SK-N-SH (cell line): ENCODE measurements at regions not wholly inside any gene's neighbourhood (a gene's known extent, or its start where the extent isn't known, plus 50 kb on each side); places are given as distances from the start of the nearest gene placed in this dataset.

Experiments used
- CTCF ChIA-PET: fragments of 300-600, 350-600 bp; formaldehyde crosslinking; extraction: SDS; loops from one replicate; lab custom pipeline; 2021; lab: Yijun Ruan, JAX
- POLR2A ChIA-PET: fragments of 350-600 bp; sonication (Branson Sonifier 250); formaldehyde crosslinking; extraction: SDS; loops from one replicate; lab custom pipeline; 2020; ENCODE audit warnings: antibody characterized with exemption, inconsistent platforms; lab: Yijun Ruan, JAX
- DNase-seq: peaks from one replicate; pipeline ENCODE4 v3.0.0; 2012
- H2AFZ ChIP-seq: fragments of 200-600 bp; sonication (generic); 2 replicates; pipeline ENCODE4 v1.8.1; 2016; ENCODE audit warnings: antibody characterized with exemption, mild to moderate bottlenecking, low read depth
- H3F3A ChIP-seq: fragments of 200-600 bp; sonication (generic); replicated peaks from 2 replicates; pipeline ENCODE3; 2016; ENCODE audit warnings: antibody characterized with exemption, mild to moderate bottlenecking; ENCODE audit not compliant: insufficient read depth
- H3K27ac ChIP-seq, 2 experiments: fragments of 200-500 bp in 1 of 2; fragments of 200-600 bp in 1 of 2; sonication (Bioruptor generic) in 1 of 2; sonication (generic), shearing (Covaris generic) in 1 of 2; 2 replicates each; pipeline versions ENCODE4 v1.5.1 to v1.6.1; 2014 to 2016; ENCODE audit warnings: low read depth in 2 of 2, inconsistent platforms in 1 of 2, low read length in 1 of 2, mild to moderate bottlenecking in 1 of 2, mixed read lengths in 1 of 2
- H3K27me3 ChIP-seq: fragments of 200-600 bp; sonication (generic), shearing (Covaris generic); 2 replicates; pipeline ENCODE4 v1.6.1; 2016; ENCODE audit warnings: mixed run types; ENCODE audit not compliant: insufficient read depth
- H3K36me3 ChIP-seq, 2 experiments: fragments of 200-500 bp in 1 of 2; fragments of 200-600 bp in 1 of 2; sonication (Bioruptor generic) in 1 of 2; sonication (generic) in 1 of 2; replicated peaks in 1 of 2; 2 replicates each; pipeline versions ENCODE3 to v1.5.1; 2014 to 2016; ENCODE audit warnings: low read length in 1 of 2, mild to moderate bottlenecking in 1 of 2; ENCODE audit not compliant: insufficient read depth in 2 of 2, control insufficient read depth in 1 of 2
- H3K4me1 ChIP-seq, 2 experiments: fragments of 200-500 bp in 1 of 2; fragments of 200-600 bp in 1 of 2; sonication (Bioruptor generic) in 1 of 2; sonication (generic), shearing (Covaris generic) in 1 of 2; 2 replicates each; pipeline versions ENCODE4 v1.5.1 to v1.6.1; 2014 to 2016; ENCODE audit warnings: low read depth in 1 of 2, low read length in 1 of 2, mixed run types in 1 of 2; ENCODE audit not compliant: insufficient read depth in 2 of 2, control insufficient read depth in 1 of 2
- H3K4me2 ChIP-seq: fragments of 200-600 bp; sonication (generic), shearing (Covaris generic); 2 replicates; pipeline ENCODE4 v1.6.1; 2017; ENCODE audit warnings: mixed run types
- H3K4me3 ChIP-seq, 2 experiments: fragments of 200-500 bp in 1 of 2; fragments of 200-600 bp in 1 of 2; sonication (Bioruptor generic) in 1 of 2; sonication (generic), shearing (Covaris generic) in 1 of 2; 2 replicates each; pipeline versions ENCODE4 v1.5.1 to v1.8.1; 2014 to 2016; ENCODE audit warnings: low read depth in 2 of 2, inconsistent platforms in 1 of 2, low read length in 1 of 2, mild to moderate bottlenecking in 1 of 2, mixed read lengths in 1 of 2, moderate library complexity in 1 of 2
- H3K79me2 ChIP-seq: fragments of 200-600 bp; sonication (generic); 2 replicates; pipeline ENCODE4 v1.8.1; 2017; ENCODE audit warnings: mild to moderate bottlenecking; ENCODE audit not compliant: insufficient read depth
- H3K9ac ChIP-seq: fragments of 200-600 bp; sonication (generic); 2 replicates; pipeline ENCODE4 v1.6.1; 2017; ENCODE audit warnings: mixed run types
- H3K9me2 ChIP-seq: fragments of 200-600 bp; sonication (generic); 2 replicates; pipeline ENCODE4 v1.6.1; 2017; ENCODE audit warnings: mixed run types
- H3K9me3 ChIP-seq: fragments of 200-600 bp; sonication (generic); 2 replicates; pipeline ENCODE4 v1.6.1; 2017; ENCODE audit warnings: mixed run types, mild to moderate bottlenecking, moderate library complexity
- H4K20me1 ChIP-seq: fragments of 200-600 bp; sonication (generic); 2 replicates; pipeline ENCODE4 v1.6.1; 2017; ENCODE audit warnings: mild to moderate bottlenecking, mixed run types; ENCODE audit not compliant: insufficient read depth
- ELF1 ChIP-seq: IDR thresholded peaks from 2 replicates; pipeline ENCODE4 v1.4.0; 2012
- EP300 ChIP-seq, 2 experiments: IDR thresholded peaks; 2 replicates each; pipeline versions ENCODE4 v1.4.0 to v1.6.1; 2012; ENCODE audit warnings: borderline replicate concordance in 1 of 2, low read depth in 1 of 2, low read length in 1 of 2
- EZH2phosphoT487 ChIP-seq: fragments of 200-600 bp; sonication (generic); IDR thresholded peaks from 2 replicates; pipeline ENCODE4 v1.6.1; 2017; ENCODE audit warnings: low read depth, mixed run types, mild to moderate bottlenecking, antibody characterized with exemption, moderate library complexity, borderline replicate concordance
- FOSL2 ChIP-seq: IDR thresholded peaks from 2 replicates; pipeline ENCODE4 v1.4.0; 2012; ENCODE audit warnings: low read depth, mild to moderate bottlenecking, moderate library complexity, borderline replicate concordance
- FOXJ3 ChIP-seq: sonication (generic); formaldehyde crosslinking; IDR thresholded peaks from 2 replicates; pipeline ENCODE4 v1.5.1; 2020; ENCODE audit warnings: mild to moderate bottlenecking, missing genetic modification reagents
- FOXM1 ChIP-seq: IDR thresholded peaks from 2 replicates; pipeline ENCODE4 v1.4.0; 2012; ENCODE audit warnings: low read depth, mild to moderate bottlenecking
- GABPA ChIP-seq: IDR thresholded peaks from 2 replicates; pipeline ENCODE4 v1.4.0; 2012; ENCODE audit warnings: low read depth, mild to moderate bottlenecking
- JUND ChIP-seq: IDR thresholded peaks from 2 replicates; pipeline ENCODE4 v1.4.0; 2012
- MEF2A ChIP-seq: IDR thresholded peaks from 2 replicates; pipeline ENCODE4 v1.4.0; 2012; ENCODE audit warnings: low read depth, borderline replicate concordance
- NFIC ChIP-seq: IDR thresholded peaks from 2 replicates; pipeline ENCODE4 v1.4.0; 2012; ENCODE audit warnings: borderline replicate concordance
- NRF1 ChIP-seq: IDR thresholded peaks from 2 replicates; pipeline ENCODE4 v1.6.1; 2012; ENCODE audit warnings: low read depth, mild to moderate bottlenecking, low read length
- PBX3 ChIP-seq: IDR thresholded peaks from 2 replicates; pipeline ENCODE4; 2012
- POLR2AphosphoS5 ChIP-seq: IDR thresholded peaks from 2 replicates; pipeline ENCODE4 v1.6.1; 2012; ENCODE audit warnings: low read depth, low read length
- RCOR1 ChIP-seq: fragments of 150-350 bp; IDR thresholded peaks from 2 replicates; pipeline ENCODE4 v1.6.1; 2017; ENCODE audit warnings: antibody characterized with exemption, low read length
- RFX5 ChIP-seq: IDR thresholded peaks from 2 replicates; pipeline ENCODE4 v1.6.1; 2012; ENCODE audit warnings: mild to moderate bottlenecking, improper control_type of control experiment, low read length
- TAF1 ChIP-seq: IDR thresholded peaks from 2 replicates; pipeline ENCODE4 v1.6.1; 2012; ENCODE audit warnings: low read depth, mild to moderate bottlenecking, low read length, moderate library complexity, borderline replicate concordance
- USF1 ChIP-seq: IDR thresholded peaks from 2 replicates; pipeline ENCODE4 v1.4.0; 2012; ENCODE audit warnings: low read depth, borderline replicate concordance
- USF2 ChIP-seq: fragments of 150-350 bp; IDR thresholded peaks from 2 replicates; pipeline ENCODE4 v1.6.1; 2017; ENCODE audit warnings: antibody characterized with exemption, low read length, low read depth, borderline replicate concordance
- WGBS: methylation state at CpG from one replicate; pipeline ENCODE4 v1.1.6; 2017; ENCODE audit warnings: low lambda C conversion rate; 5-methylcytosine and 5-hydroxymethylcytosine counted together

GRCh38 chr2:103230796-103231195 lies 469.0 kb downstream of the TMEM182 start:
- no peak overlapping the region for H3K4me3 ChIP-seq
- no peaks in the 10 kb centered on the region for H3K9me2 ChIP-seq
- POLR2A ChIA-PET = no interaction called here
- H4K20me1 ChIP-seq = no peaks in the 10 kb centered on the region
- H3K9ac ChIP-seq = no peak overlapping the region
- TF ChIP-seq NRF1 = no peak
- no peak for TF ChIP-seq ELF1
- TF ChIP-seq TAF1 = no peak
- no peak for TF ChIP-seq NFIC
- no peak for TF ChIP-seq USF1
- no peak for TF ChIP-seq EP300 (IDR thresholded peaks at IDR 0.05; ENCODE audit: borderline replicate concordance in 1 of 2, low read depth in 1 of 2, low read length in 1 of 2)
- TF ChIP-seq MEF2A = no peak
- TF ChIP-seq USF2 = no peak
- TF ChIP-seq RCOR1 = no peak
- no peak for TF ChIP-seq EZH2phosphoT487
- no peak for TF ChIP-seq RFX5
- no peak for TF ChIP-seq FOXM1
- no peak for TF ChIP-seq POLR2AphosphoS5
- TF ChIP-seq FOXJ3 (CRISPR knock-in tag) = no peak
- no peak for TF ChIP-seq GABPA
- no peak overlapping the region for H3K4me2 ChIP-seq
- no peaks in the 10 kb centered on the region for H3K27me3 ChIP-seq
- CTCF ChIA-PET = interaction anchor here (1.0 kb wide), 1 partner anchor 10 kb away, joined by 3 read pairs; no protein-coding TSS in a partner anchor
- H3F3A ChIP-seq = no peaks in the 10 kb centered on the region
- no peaks in the 10 kb centered on the region for H3K36me3 ChIP-seq
- no peak overlapping the region for H2AFZ ChIP-seq
- no peaks in the 10 kb centered on the region for H3K4me1 ChIP-seq
- H3K79me2 ChIP-seq = no peaks in the 10 kb centered on the region
- no peak for DNase-seq
- H3K27ac ChIP-seq = no peak overlapping the region
- H3K9me3 ChIP-seq = no peaks in the 10 kb centered on the region
- 0% methylated on average over 1 of the region's 1 CpG for WGBS

GRCh38 chr2:103232865-103233264 lies 471.0 kb downstream of the TMEM182 start:
- ChIA-PET CTCF (no interaction called here), POLR2A (no interaction called here)
- Histone ChIP-seq H3K9ac (no peak overlapping the region), H3K4me1 (no peaks in the 10 kb centered on the region), H3K4me3 (no peak overlapping the region), H3K27ac (no peak overlapping the region), H3F3A (no peaks in the 10 kb centered on the region), H3K4me2 (no peak overlapping the region), H2AFZ (no peak overlapping the region), H3K36me3 (no peaks in the 10 kb centered on the region), H3K9me2 (no peaks in the 10 kb centered on the region), H3K79me2 (no peaks in the 10 kb centered on the region), H4K20me1 (no peaks in the 10 kb centered on the region), H3K27me3 (no peaks in the 10 kb centered on the region), H3K9me3 (no peaks in the 10 kb centered on the region)
- WGBS = 2% methylated on average over 4 of the region's 4 CpGs
- no peak for DNase-seq
- TF ChIP-seq PBX3 (no peak), JUND (no peak), FOSL2 (no peak), USF1 (no peak)
